ENCODE measurements at regions not wholly inside any gene's neighbourhood (a gene's known extent, or its start where the extent isn't known, plus 50 kb on each side); places are given as distances from the start of the nearest gene placed in this dataset.

DNA sequence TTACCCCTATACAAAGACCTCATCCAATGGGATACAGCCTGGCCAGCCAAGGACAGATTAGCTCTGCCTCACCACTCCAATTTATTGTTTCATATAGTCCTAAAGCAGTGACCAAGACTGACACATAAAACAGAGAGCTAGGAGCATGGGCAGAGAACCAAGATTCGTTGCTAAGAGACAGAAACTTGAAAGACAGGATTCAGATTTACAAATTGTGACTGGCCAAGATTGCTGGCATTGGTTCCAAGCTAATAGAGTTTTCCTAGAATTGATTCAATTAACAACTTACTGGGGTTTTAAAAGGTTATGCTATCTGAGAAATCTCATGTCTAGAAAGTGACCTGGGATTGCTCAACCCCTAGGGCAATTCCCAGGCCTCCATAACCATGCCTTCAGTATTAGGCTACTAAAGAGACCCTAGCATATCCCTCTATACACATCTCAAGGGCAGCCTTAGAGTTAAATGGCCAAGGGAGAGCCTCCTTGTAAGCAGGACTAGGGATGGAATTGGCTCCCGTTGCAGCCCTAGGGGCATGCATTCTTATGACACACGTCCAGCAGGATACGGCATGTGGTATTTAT is 75.6 kb downstream of the ICOS start:
- no peak overlapping the region for H3K9ac ChIP-seq (ENCODE audit: low read length)
- H3K4me1 ChIP-seq (ENCODE audit: control insufficient read depth, insufficient read depth, low read length), result no peaks in the 10 kb centered on the region
- no peaks in the 10 kb centered on the region for H3K27me3 ChIP-seq (ENCODE audit: control insufficient read depth, insufficient read depth, low read length)
- H3K27ac ChIP-seq (ENCODE audit: low read depth, low read length), result no peak overlapping the region
- no peaks in the 10 kb centered on the region for H3K36me3 ChIP-seq (ENCODE audit: control insufficient read depth, insufficient read depth, low read length)
- no peaks in the 10 kb centered on the region for H3K9me3 ChIP-seq (ENCODE audit: control insufficient read depth, insufficient read depth, low read depth, low read length)
- H3K4me3 ChIP-seq (ENCODE audit: low read depth, low read length), result no peak overlapping the region

DNA sequence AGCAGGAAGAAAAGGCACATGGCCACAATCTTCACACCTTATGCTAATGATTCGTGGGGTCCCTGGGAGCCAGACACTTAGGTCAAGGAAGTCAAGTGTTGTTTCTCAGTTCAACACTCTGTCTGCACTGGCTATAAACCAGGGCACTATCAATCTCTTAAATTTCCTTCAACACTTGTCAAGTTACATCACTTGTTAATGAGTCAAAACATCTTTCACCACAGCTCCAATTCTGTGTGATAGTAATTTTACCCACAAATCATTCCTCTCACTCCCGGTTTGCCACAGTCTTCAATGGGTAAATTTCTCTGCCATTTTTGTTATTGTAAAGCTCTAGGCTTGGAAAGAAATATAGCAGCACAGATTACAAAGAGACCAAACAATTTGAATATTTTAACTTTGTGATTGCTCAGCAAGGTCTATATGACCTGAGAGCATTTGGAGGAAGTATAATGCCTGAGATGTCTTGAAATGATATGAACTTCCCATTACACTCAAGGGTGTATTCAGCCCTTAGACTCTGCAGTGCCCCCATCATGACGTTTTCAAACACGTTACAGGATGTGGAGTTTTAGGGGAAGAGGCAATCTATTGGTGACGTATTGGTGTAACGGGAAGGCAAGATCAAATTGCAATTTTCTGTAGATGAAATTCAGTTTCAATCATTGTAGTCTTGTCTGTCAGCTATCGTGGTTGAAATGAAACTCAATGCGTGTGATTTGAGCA is 78.7 kb downstream of the ICOS start:
- Histone ChIP-seq H3K9me3 (ENCODE audit: control insufficient read depth, insufficient read depth, low read depth, low read length) (no peaks in the 10 kb centered on the region), H3K27me3 (ENCODE audit: control insufficient read depth, insufficient read depth, low read length) (no peaks in the 10 kb centered on the region), H3K9ac (ENCODE audit: low read length) (no peak overlapping the region), H3K36me3 (ENCODE audit: control insufficient read depth, insufficient read depth, low read length) (no peaks in the 10 kb centered on the region), H3K4me1 (ENCODE audit: control insufficient read depth, insufficient read depth, low read length) (no peaks in the 10 kb centered on the region), H3K4me3 (ENCODE audit: low read depth, low read length) (no peak overlapping the region), H3K27ac (ENCODE audit: low read depth, low read length) (no peak overlapping the region)

DNA sequence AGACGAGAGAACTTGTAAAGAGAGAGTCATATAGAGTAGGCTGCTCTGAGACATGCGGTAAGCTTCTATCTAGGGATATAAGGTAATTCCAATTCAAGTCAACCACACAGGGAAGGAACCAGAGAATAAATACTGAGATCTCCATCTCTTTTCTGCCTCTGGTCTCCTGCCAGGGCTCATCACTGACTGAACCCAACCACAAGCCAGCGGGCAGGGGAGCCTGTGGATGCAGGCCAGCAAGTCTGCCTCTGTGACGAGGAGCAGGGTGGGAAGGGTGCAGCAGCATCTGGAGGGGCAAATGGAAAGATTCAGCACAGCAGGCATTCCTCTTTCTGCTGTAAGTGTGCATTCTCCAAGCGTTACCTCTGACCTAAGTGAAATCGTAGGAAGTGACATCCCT is 82.2 kb downstream of the ICOS start:
- H3K36me3 ChIP-seq (ENCODE audit: control insufficient read depth, insufficient read depth, low read length), result no peaks in the 10 kb centered on the region
- no peak overlapping the region for H3K27ac ChIP-seq (ENCODE audit: low read depth, low read length)
- no peak overlapping the region for H3K4me3 ChIP-seq (ENCODE audit: low read depth, low read length)
- H3K9ac ChIP-seq (ENCODE audit: low read length), result no peak overlapping the region
- H3K9me3 ChIP-seq (ENCODE audit: control insufficient read depth, insufficient read depth, low read depth, low read length), result no peaks in the 10 kb centered on the region
- H3K27me3 ChIP-seq (ENCODE audit: control insufficient read depth, insufficient read depth, low read length), result no peaks in the 10 kb centered on the region
- H3K4me1 ChIP-seq (ENCODE audit: control insufficient read depth, insufficient read depth, low read length), result no peaks in the 10 kb centered on the region

DNA sequence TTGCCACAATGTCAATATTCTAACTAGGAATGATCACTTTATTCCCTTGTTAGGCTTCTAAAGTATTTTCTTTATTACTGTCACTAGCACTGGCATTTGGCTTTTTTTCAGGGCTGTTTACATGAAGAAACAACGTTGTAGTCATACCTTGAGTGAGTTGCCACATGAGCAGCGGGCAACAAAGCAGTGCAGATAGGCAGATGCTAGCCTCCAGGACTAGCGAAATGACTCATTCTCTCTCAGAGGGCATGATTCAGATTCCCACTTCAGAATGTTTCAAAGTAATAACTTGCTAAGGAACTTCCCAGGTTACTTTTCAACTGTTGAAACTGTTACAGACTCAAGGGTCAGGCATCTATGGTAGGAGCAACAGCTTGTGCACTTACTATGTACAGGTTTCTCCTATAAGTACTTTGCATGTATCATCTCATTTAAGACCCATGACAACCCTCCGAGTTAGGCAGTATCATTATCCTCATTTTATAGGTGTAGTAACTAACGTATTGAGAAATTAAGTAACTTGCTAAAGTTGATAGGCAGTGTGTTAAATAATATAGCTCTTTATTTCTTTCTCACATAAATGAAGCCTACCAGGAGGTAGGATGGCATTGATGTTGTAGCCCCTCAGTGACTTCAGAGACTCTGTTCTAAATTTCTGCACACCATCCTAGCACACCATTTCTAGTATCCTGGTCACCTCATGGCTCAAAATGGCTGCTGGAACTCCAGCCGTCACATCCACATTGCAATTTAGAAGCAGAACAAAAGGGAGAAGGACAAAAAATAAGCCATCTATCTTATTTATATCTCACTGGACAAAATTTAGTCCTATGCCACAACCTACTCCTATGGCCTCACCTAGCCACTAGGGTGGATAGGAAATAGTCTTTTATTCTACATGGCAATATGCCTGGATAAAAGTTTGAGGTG is 83.3 kb downstream of the ICOS start:
- Histone ChIP-seq H3K27me3 (ENCODE audit: control insufficient read depth, insufficient read depth, low read length) (no peaks in the 10 kb centered on the region), H3K9me3 (ENCODE audit: control insufficient read depth, insufficient read depth, low read depth, low read length) (no peaks in the 10 kb centered on the region), H3K9ac (ENCODE audit: low read length) (no peak overlapping the region), H3K4me1 (ENCODE audit: control insufficient read depth, insufficient read depth, low read length) (no peaks in the 10 kb centered on the region), H3K4me3 (ENCODE audit: low read depth, low read length) (no peak overlapping the region), H3K36me3 (ENCODE audit: control insufficient read depth, insufficient read depth, low read length) (no peaks in the 10 kb centered on the region), H3K27ac (ENCODE audit: low read depth, low read length) (no peak overlapping the region)

DNA sequence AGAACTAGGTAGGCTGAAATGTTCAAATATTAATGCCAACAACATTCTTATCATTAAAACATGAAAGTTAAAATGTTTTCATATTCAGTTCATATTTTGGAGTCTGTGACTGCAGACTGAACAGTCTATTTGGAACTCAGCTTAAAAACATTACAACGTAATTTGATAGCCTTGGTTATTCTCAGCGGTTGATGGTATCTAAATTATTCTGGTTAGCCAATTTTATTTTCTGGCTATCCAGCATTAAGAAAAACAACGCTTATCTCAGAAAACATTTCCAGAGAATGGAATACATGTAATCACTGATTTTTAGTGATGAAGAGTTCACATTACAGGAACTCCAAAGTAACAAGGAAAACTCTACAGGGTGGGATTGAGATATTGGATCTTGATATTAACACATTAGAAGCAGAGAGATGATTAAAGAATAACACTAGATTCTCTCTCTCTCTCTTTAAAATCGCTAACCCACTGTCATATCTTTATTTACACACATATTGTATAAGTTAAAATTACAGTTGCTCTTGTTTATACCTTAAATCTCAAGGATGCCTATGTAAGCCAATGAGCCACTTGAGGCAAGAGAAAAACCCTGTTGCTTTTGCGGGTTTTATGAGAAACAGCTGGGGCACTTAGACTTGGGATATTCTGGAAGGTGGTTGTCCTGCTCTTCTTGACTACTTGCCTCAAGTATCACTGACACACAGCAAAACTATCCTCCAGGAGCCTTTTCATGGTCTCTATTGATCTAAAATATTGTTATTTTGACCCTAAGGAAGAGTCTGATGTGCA is 84.9 kb downstream of the ICOS start:
- H3K4me1 ChIP-seq (ENCODE audit: control insufficient read depth, insufficient read depth, low read length), result no peaks in the 10 kb centered on the region
- H3K36me3 ChIP-seq (ENCODE audit: control insufficient read depth, insufficient read depth, low read length), result no peaks in the 10 kb centered on the region
- no peaks in the 10 kb centered on the region for H3K9me3 ChIP-seq (ENCODE audit: control insufficient read depth, insufficient read depth, low read depth, low read length)
- H3K9ac ChIP-seq (ENCODE audit: low read length), result no peak overlapping the region
- H3K27ac ChIP-seq (ENCODE audit: low read depth, low read length), result no peak overlapping the region
- H3K4me3 ChIP-seq (ENCODE audit: low read depth, low read length), result no peak overlapping the region
- H3K27me3 ChIP-seq (ENCODE audit: control insufficient read depth, insufficient read depth, low read length), result no peaks in the 10 kb centered on the region

- Histone ChIP-seq H3K4me1 (ENCODE audit: control insufficient read depth, insufficient read depth, low read length) (no peaks in the 10 kb centered on the region), H3K36me3 (ENCODE audit: control insufficient read depth, insufficient read depth, low read length) (no peaks in the 10 kb centered on the region), H3K4me3 (ENCODE audit: low read depth, low read length) (no peak overlapping the region), H3K27ac (ENCODE audit: low read depth, low read length) (no peak overlapping the region), H3K9ac (ENCODE audit: low read length) (no peak overlapping the region), H3K27me3 (ENCODE audit: control insufficient read depth, insufficient read depth, low read length) (no peaks in the 10 kb centered on the region), H3K9me3 (ENCODE audit: control insufficient read depth, insufficient read depth, low read depth, low read length) (no peaks in the 10 kb centered on the region)
Observed at GRCh38 chr2:204022550-204022949, 86.0 kb downstream of the ICOS start.

DNA sequence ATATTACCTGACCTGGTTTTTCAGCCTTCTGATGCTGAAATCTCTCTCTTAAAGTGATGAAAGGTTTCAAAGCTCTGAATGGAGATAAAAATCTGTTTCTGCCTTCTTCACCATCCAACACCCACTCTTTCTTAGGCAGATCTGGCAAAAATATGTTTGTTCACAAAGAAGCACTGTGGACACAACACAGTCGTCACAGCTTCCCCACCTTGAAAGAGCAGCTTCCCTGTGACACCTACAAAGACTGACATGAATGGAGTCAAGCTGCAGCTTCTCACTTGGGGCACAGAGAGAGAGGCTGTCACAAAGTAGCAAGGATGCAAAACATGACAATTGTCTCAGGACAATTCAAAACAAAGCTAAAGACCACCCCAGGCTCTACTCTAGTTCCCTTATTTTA is 86.5 kb downstream of the ICOS start:
- Histone ChIP-seq H3K27ac (ENCODE audit: low read depth, low read length) (no peak overlapping the region), H3K9ac (ENCODE audit: low read length) (no peak overlapping the region), H3K27me3 (ENCODE audit: control insufficient read depth, insufficient read depth, low read length) (no peaks in the 10 kb centered on the region), H3K9me3 (ENCODE audit: control insufficient read depth, insufficient read depth, low read depth, low read length) (no peaks in the 10 kb centered on the region), H3K4me1 (ENCODE audit: control insufficient read depth, insufficient read depth, low read length) (no peaks in the 10 kb centered on the region), H3K4me3 (ENCODE audit: low read depth, low read length) (no peak overlapping the region), H3K36me3 (ENCODE audit: control insufficient read depth, insufficient read depth, low read length) (no peaks in the 10 kb centered on the region)

DNA sequence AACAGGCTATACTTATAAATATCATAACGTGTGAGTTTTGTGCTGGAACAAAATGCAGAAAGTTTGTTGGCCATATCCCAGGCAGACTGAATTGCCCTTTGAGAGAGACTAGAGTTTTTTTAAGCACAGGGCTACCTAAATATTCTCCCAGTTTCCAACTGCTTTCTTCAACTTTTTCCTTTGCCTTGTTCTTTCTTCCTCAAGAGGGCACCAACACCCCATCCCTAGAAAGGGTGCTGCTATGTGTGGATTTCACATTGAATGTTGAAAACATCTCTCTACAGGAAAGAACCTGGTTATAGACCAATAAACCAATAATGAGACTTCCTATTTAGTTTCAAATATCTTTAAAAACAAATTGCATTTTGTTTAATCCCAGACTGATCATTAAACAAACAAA is 87.9 kb downstream of the ICOS start:
- Histone ChIP-seq H3K36me3 (ENCODE audit: control insufficient read depth, insufficient read depth, low read length) (no peaks in the 10 kb centered on the region), H3K9ac (ENCODE audit: low read length) (no peak overlapping the region), H3K4me3 (ENCODE audit: low read depth, low read length) (no peak overlapping the region), H3K4me1 (ENCODE audit: control insufficient read depth, insufficient read depth, low read length) (no peaks in the 10 kb centered on the region), H3K27ac (ENCODE audit: low read depth, low read length) (no peak overlapping the region), H3K27me3 (ENCODE audit: control insufficient read depth, insufficient read depth, low read length) (no peaks in the 10 kb centered on the region), H3K9me3 (ENCODE audit: control insufficient read depth, insufficient read depth, low read depth, low read length) (no peaks in the 10 kb centered on the region)

GRCh38 chr2:204024906-204025475 is 88.4 kb downstream of the ICOS start:
- H3K4me3 ChIP-seq (ENCODE audit: low read depth, low read length), result no peak overlapping the region
- H3K36me3 ChIP-seq (ENCODE audit: control insufficient read depth, insufficient read depth, low read length), result no peaks in the 10 kb centered on the region
- H3K4me1 ChIP-seq (ENCODE audit: control insufficient read depth, insufficient read depth, low read length), result no peaks in the 10 kb centered on the region
- H3K27me3 ChIP-seq (ENCODE audit: control insufficient read depth, insufficient read depth, low read length), result no peaks in the 10 kb centered on the region
- H3K9ac ChIP-seq (ENCODE audit: low read length), result no peak overlapping the region
- no peak overlapping the region for H3K27ac ChIP-seq (ENCODE audit: low read depth, low read length)
- no peaks in the 10 kb centered on the region for H3K9me3 ChIP-seq (ENCODE audit: control insufficient read depth, insufficient read depth, low read depth, low read length)

DNA sequence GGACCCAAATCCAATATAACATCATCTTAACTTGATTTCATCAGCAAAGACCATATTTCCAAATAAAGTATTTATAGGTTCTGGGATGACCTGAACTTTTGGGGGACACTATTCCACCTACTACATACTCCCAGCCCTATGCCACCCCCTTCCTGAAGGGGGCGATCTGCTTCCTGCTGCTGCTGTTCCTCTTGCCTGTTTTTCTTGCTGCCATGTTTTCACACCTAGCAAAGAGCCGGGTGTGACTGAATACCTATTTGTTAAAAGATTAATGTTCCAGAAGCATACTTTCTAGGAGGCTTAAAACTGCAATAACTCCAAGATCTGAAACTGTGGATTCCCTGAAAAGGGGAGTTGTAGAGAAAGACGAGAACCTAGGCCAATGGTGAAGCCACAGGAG is 89.7 kb downstream of the ICOS start:
- Histone ChIP-seq H3K4me3 (ENCODE audit: low read depth, low read length) (no peak overlapping the region), H3K9ac (ENCODE audit: low read length) (no peak overlapping the region), H3K27me3 (ENCODE audit: control insufficient read depth, insufficient read depth, low read length) (no peaks in the 10 kb centered on the region), H3K27ac (ENCODE audit: low read depth, low read length) (no peak overlapping the region), H3K9me3 (ENCODE audit: control insufficient read depth, insufficient read depth, low read depth, low read length) (no peaks in the 10 kb centered on the region), H3K4me1 (ENCODE audit: control insufficient read depth, insufficient read depth, low read length) (no peaks in the 10 kb centered on the region), H3K36me3 (ENCODE audit: control insufficient read depth, insufficient read depth, low read length) (no peaks in the 10 kb centered on the region)
